Stomach (tissue), 8 donors: ENCODE measurements at regions not wholly inside any gene's neighbourhood (a gene's known extent, or its start where the extent isn't known, plus 50 kb on each side); places are given as distances from the start of the nearest gene placed in this dataset.

Experiments
- DNase-seq, 2 donors: peaks; one replicate each; pipeline versions ENCODE4 v3.0.0 to v3.0.0-alpha.2; 2013 to 2019
- H3K27ac ChIP-seq, 5 donors: fragments of 200-600 bp in 4 of 5; sonication (generic) in 4 of 5; one replicate each; pipeline ENCODE4 v1.5.1; 2013 to 2019; ENCODE audit warnings: mild to moderate bottlenecking in 1 of 5, moderate library complexity in 1 of 5
- H3K27me3 ChIP-seq, 3 donors: fragments of 200-600 bp; sonication (generic); one replicate each; pipeline ENCODE4 v1.5.1; 2017 to 2019; ENCODE audit warnings: mixed run types in 1 of 3
- H3K36me3 ChIP-seq, 4 donors: fragments of 200-600 bp; sonication (generic); 1 replicate in 3 of 4; 2 replicates in 1 of 4; pipeline ENCODE4 v1.5.1; 2016 to 2019
- H3K4me1 ChIP-seq, 4 donors: fragments of 200-600 bp; sonication (generic); one replicate each; pipeline ENCODE4 v1.5.1; 2016 to 2019
- H3K4me3 ChIP-seq, 4 donors: fragments of 200-600 bp; sonication (generic) in 3 of 4; one replicate each; pipeline ENCODE4 v1.5.1; 2016 to 2019; ENCODE audit warnings: mild to moderate bottlenecking in 1 of 4
- H3K9me3 ChIP-seq, 4 donors: fragments of 200-600 bp; sonication (generic); one replicate each; pipeline ENCODE4 v1.5.1; 2016 to 2019
- EP300 ChIP-seq: sonication (generic); formaldehyde crosslinking; IDR thresholded peaks from one replicate; pipeline ENCODE4 v1.6.1; 2017; ENCODE audit warnings: antibody characterized with exemption
- POLR2A ChIP-seq, 4 donors: fragments of 450-650 bp; IDR thresholded peaks; one replicate each; pipeline ENCODE4 v1.6.1; 2016; ENCODE audit warnings: antibody characterized with exemption in 4 of 4, control low read depth in 2 of 4, mild to moderate bottlenecking in 1 of 4, moderate library complexity in 1 of 4
- POLR2AphosphoS5 ChIP-seq, 3 donors: sonication (generic); formaldehyde crosslinking; IDR thresholded peaks; one replicate each; pipeline ENCODE4 v1.6.1; 2016; ENCODE audit warnings: antibody characterized with exemption in 3 of 3
- WGBS, 5 donors: extraction: QIAGEN DNeasy Blood & Tissue Kit in 3 of 5; methylation state at CpG; one replicate each; pipeline versions ENCODE4 v1.1.5 to v1.1.7; 2013 to 2018; 5-methylcytosine and 5-hydroxymethylcytosine counted together
- intact Hi-C: fragments of 100-400 bp; cut with DNase I; formaldehyde crosslinking; loops from one replicate; pipeline ENCODE4 v1.15.1; 2023; ENCODE audit warnings: low total_unique reads
- TF ChIP-seq, protein P1 (sequence below), 7 experiments: fragments of 450-650 bp in 4 of 7; fragments of 200-600 bp in 3 of 7; sonication (generic) in 3 of 7; IDR thresholded peaks; one replicate each; pipeline ENCODE4 v1.5.1; 2016 to 2019; ENCODE audit warnings: antibody characterized with exemption in 7 of 7, control low read depth in 2 of 7, mild to moderate bottlenecking in 1 of 7
- donor health status: healthy with polysubstance abuse.
- donor health status: Bipolar disorder and iron deficiency.
- donor health status: healthy.

- H3K27ac ChIP-seq = no peak overlapping the region
- no peaks in the 10 kb centered on the region for H3K4me1 ChIP-seq
- WGBS, 5 donors = 81 to 89% (median 84%) methylated on average over 20 of the region's 20 CpGs
- H3K36me3 ChIP-seq = no peaks in the 10 kb centered on the region
- no peaks in the 10 kb centered on the region for H3K9me3 ChIP-seq
- no peak for DNase-seq
- TF ChIP-seq POLR2A (IDR thresholded peaks at IDR 0.05) = no peak
- TF ChIP-seq, protein P1, sequence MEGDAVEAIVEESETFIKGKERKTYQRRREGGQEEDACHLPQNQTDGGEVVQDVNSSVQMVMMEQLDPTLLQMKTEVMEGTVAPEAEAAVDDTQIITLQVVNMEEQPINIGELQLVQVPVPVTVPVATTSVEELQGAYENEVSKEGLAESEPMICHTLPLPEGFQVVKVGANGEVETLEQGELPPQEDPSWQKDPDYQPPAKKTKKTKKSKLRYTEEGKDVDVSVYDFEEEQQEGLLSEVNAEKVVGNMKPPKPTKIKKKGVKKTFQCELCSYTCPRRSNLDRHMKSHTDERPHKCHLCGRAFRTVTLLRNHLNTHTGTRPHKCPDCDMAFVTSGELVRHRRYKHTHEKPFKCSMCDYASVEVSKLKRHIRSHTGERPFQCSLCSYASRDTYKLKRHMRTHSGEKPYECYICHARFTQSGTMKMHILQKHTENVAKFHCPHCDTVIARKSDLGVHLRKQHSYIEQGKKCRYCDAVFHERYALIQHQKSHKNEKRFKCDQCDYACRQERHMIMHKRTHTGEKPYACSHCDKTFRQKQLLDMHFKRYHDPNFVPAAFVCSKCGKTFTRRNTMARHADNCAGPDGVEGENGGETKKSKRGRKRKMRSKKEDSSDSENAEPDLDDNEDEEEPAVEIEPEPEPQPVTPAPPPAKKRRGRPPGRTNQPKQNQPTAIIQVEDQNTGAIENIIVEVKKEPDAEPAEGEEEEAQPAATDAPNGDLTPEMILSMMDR (IDR thresholded peaks at IDR 0.05) = no peak
- no peak for TF ChIP-seq EP300
- TF ChIP-seq POLR2AphosphoS5 (IDR thresholded peaks at IDR 0.05) = no peak
- intact Hi-C loops = no loop called here
- H3K27me3 ChIP-seq = peaks cover 0 to 18% (median 0%) of the 10 kb centered on the region in 3 donors
- no peak overlapping the region for H3K4me3 ChIP-seq
Observed at GRCh38 chr9:88220652-88221051, 82.4 kb upstream of the SPATA31C2 start.

GRCh38 chr9:88219601-88220000 lies 81.3 kb upstream of the SPATA31C2 start:
- H3K4me3 ChIP-seq = no peak overlapping the region
- WGBS, 5 donors = 70 to 91% (median 79%) methylated on average over 4 of the region's 4 CpGs
- TF ChIP-seq, protein P1 (IDR thresholded peaks at IDR 0.05) = no peak
- no peak for TF ChIP-seq POLR2AphosphoS5 (IDR thresholded peaks at IDR 0.05)
- TF ChIP-seq EP300 = no peak
- no peak for TF ChIP-seq POLR2A (IDR thresholded peaks at IDR 0.05)
- no peaks in the 10 kb centered on the region for H3K9me3 ChIP-seq
- intact Hi-C loops = no loop called here
- DNase-seq = no peak
- no peak overlapping the region for H3K27ac ChIP-seq
- H3K4me1 ChIP-seq = no peaks in the 10 kb centered on the region
- H3K36me3 ChIP-seq = no peaks in the 10 kb centered on the region
- peaks cover 0 to 18% (median 0%) of the 10 kb centered on the region in 3 donors for H3K27me3 ChIP-seq

- intact Hi-C loops = no loop called here
- no peak overlapping the region for H3K27ac ChIP-seq
- no peak overlapping the region for H3K4me3 ChIP-seq
- TF ChIP-seq, protein P1 (IDR thresholded peaks at IDR 0.05) = no peak
- TF ChIP-seq POLR2A (IDR thresholded peaks at IDR 0.05) (no peak), EP300 (no peak), POLR2AphosphoS5 (IDR thresholded peaks at IDR 0.05) (no peak)
- peaks cover 0 to 18% (median 0%) of the 10 kb centered on the region in 3 donors for H3K27me3 ChIP-seq
- H3K9me3 ChIP-seq = peaks cover 0 to 2% (median 0%) of the 10 kb centered on the region in 4 donors
- H3K4me1 ChIP-seq = no peaks in the 10 kb centered on the region
- DNase-seq = peak in 1 of 2 donors; percentile 13
- no peaks in the 10 kb centered on the region for H3K36me3 ChIP-seq
- 72 to 87% (median 76%) methylated on average over 3 of the region's 3 CpGs for WGBS, 5 donors
Observed at GRCh38 chr9:88218726-88219125, 80.5 kb upstream of the SPATA31C2 start.

- intact Hi-C loops = no loop called here
- TF ChIP-seq, protein P1 (IDR thresholded peaks at IDR 0.05) = no peak
- TF ChIP-seq EP300 (no peak), POLR2A (IDR thresholded peaks at IDR 0.05) (no peak), POLR2AphosphoS5 (IDR thresholded peaks at IDR 0.05) (no peak)
- Histone ChIP-seq H3K9me3 (peaks cover 0 to 7% (median 0%) of the 10 kb centered on the region in 4 donors), H3K27ac (no peak overlapping the region), H3K36me3 (no peaks in the 10 kb centered on the region), H3K27me3 (peaks cover 0 to 12% (median 0%) of the 10 kb centered on the region in 3 donors), H3K4me3 (no peak overlapping the region), H3K4me1 (no peaks in the 10 kb centered on the region)
- DNase-seq = no peak
- WGBS, 5 donors = 71 to 83% (median 77%) methylated on average over 21 to 29 of the region's 29 CpGs
Observed at GRCh38 chr9:88216126-88216995, 78.1 kb upstream of the SPATA31C2 start.
